ENCODE measurements at regions not wholly inside any gene's neighbourhood (a gene's known extent, or its start where the extent isn't known, plus 50 kb on each side); places are given as distances from the start of the nearest gene placed in this dataset.

- TF ChIP-seq CTCF (IDR thresholded peaks at IDR 0.05) (no peak), POLR2A (IDR thresholded peaks at IDR 0.05) (no peak)
Observed at GRCh38 chr2:51778806-51779205, 746.9 kb upstream of the NRXN1 start.

Data from right lobe of liver (tissue), 4 donors.